ENCODE measurements at regions not wholly inside any gene's neighbourhood (a gene's known extent, or its start where the extent isn't known, plus 50 kb on each side); places are given as distances from the start of the nearest gene placed in this dataset.

GRCh38 chr17:69722518-69722917, 308.0 kb downstream of the MAP2K6 start:
- no peak for DNase-seq

GRCh38 chr17:69723316-69723715, 308.8 kb downstream of the MAP2K6 start:
- no peak for DNase-seq

- DNase-seq, result no peak
Observed at GRCh38 chr17:69723741-69724140, 309.2 kb downstream of the MAP2K6 start.

- DNase-seq, result no peak
Observed at GRCh38 chr17:69724238-69724637, 309.7 kb downstream of the MAP2K6 start.

GRCh38 chr17:69725146-69725545, 310.6 kb downstream of the MAP2K6 start:
- DNase-seq, result no peak

GRCh38 chr17:69728816-69729215, 314.3 kb downstream of the MAP2K6 start:
- DNase-seq, result no peak

GRCh38 chr17:69729944-69730343, 315.4 kb downstream of the MAP2K6 start:
- DNase-seq, result no peak

- DNase-seq, result no peak
Observed at GRCh38 chr17:69732272-69732918, 317.9 kb downstream of the MAP2K6 start.

GRCh38 chr17:69733171-69734012, 318.9 kb downstream of the MAP2K6 start:
- DNase-seq, result peak; percentile 62

GRCh38 chr17:69734656-69735055, 320.2 kb downstream of the MAP2K6 start:
- DNase-seq, result peak; percentile 12

- DNase-seq, result no peak
Observed at GRCh38 chr17:69735285-69735684, 320.8 kb downstream of the MAP2K6 start.

GRCh38 chr17:69743091-69743490, 328.6 kb downstream of the MAP2K6 start:
- DNase-seq, result no peak

GRCh38 chr17:69744512-69745070, 330.1 kb downstream of the MAP2K6 start:
- DNase-seq, result no peak

- no peak for DNase-seq
Observed at GRCh38 chr17:69749911-69750310, 325.1 kb upstream of the KCNJ16 start.

GRCh38 chr17:69757688-69758430, 317.2 kb upstream of the KCNJ16 start:
- no peak for DNase-seq

GRCh38 chr17:69760562-69760961, 314.5 kb upstream of the KCNJ16 start:
- no peak for DNase-seq

GRCh38 chr17:69761011-69761410, 314.0 kb upstream of the KCNJ16 start:
- DNase-seq, result no peak

- no peak for DNase-seq
Observed at GRCh38 chr17:69761767-69762321, 313.2 kb upstream of the KCNJ16 start.

GRCh38 chr17:69762359-69762758, 312.7 kb upstream of the KCNJ16 start:
- DNase-seq, result no peak

- DNase-seq, result no peak
Observed at GRCh38 chr17:69762766-69763165, 312.3 kb upstream of the KCNJ16 start.

GRCh38 chr17:69763503-69763902, 311.5 kb upstream of the KCNJ16 start:
- DNase-seq, result no peak

- DNase-seq, result no peak
Observed at GRCh38 chr17:69764146-69764545, 310.9 kb upstream of the KCNJ16 start.

- DNase-seq, result no peak
Observed at GRCh38 chr17:69769050-69769449, 306.0 kb upstream of the KCNJ16 start.
